ENCODE measurements at regions not wholly inside any gene's neighbourhood (a gene's known extent, or its start where the extent isn't known, plus 50 kb on each side); places are given as distances from the start of the nearest gene placed in this dataset.

DNA sequence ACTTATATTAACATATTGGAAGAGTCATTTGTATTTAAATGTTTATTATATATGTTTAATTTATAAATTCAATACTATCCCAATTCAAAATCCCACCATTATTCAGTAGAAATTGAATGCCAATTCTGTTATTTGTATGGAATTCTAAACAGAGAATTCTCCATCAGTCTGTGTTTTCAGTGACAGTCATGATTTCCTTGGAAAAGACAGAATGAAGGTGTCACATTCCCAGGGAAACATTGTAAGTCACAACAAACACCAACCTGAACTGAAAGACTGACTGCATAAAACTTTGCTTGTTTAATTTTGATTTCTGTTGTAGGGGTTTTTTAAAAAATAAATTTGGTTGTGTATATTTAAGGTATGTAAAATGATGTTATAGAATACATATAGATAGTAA is 769.8 kb upstream of the BCHE start:
- TF ChIP-seq, protein P1, sequence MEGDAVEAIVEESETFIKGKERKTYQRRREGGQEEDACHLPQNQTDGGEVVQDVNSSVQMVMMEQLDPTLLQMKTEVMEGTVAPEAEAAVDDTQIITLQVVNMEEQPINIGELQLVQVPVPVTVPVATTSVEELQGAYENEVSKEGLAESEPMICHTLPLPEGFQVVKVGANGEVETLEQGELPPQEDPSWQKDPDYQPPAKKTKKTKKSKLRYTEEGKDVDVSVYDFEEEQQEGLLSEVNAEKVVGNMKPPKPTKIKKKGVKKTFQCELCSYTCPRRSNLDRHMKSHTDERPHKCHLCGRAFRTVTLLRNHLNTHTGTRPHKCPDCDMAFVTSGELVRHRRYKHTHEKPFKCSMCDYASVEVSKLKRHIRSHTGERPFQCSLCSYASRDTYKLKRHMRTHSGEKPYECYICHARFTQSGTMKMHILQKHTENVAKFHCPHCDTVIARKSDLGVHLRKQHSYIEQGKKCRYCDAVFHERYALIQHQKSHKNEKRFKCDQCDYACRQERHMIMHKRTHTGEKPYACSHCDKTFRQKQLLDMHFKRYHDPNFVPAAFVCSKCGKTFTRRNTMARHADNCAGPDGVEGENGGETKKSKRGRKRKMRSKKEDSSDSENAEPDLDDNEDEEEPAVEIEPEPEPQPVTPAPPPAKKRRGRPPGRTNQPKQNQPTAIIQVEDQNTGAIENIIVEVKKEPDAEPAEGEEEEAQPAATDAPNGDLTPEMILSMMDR (IDR thresholded peaks at IDR 0.05), result no peak
- TF ChIP-seq POLR2AphosphoS5 (IDR thresholded peaks at IDR 0.05), result no peak

Measured in breast epithelium (tissue), 3 donors.